IMR-90 (cell line): ENCODE measurements at regions not wholly inside any gene's neighbourhood (a gene's known extent, or its start where the extent isn't known, plus 50 kb on each side); places are given as distances from the start of the nearest gene placed in this dataset.

Experiments used
- ATAC-seq: fragments of 200-7000 bp; cut with Tn5 transposase; 2 replicates; pipeline ENCODE4 v1.9.1; 2020; ENCODE audit warnings: low read depth, mild to moderate bottlenecking, moderate library complexity
- BruUV-seq: library from RNA; stranded (reverse); fragments of 400-500 nt; replicated peaks from 2 replicates; lab custom pipeline; 2021; lab: Mats Ljungman, UMichigan
- CTCF ChIA-PET: fragments of 300-600 bp; formaldehyde crosslinking; extraction: SDS; loops from one replicate; lab custom pipeline; 2021; ENCODE audit warnings: antibody characterized with exemption; lab: Yijun Ruan, JAX
- POLR2A ChIA-PET: fragments of 300-600 bp; sonication (Branson Sonifier 250); formaldehyde crosslinking; loops from one replicate; lab custom pipeline; 2022; ENCODE audit warnings: antibody characterized with exemption; ENCODE audit not compliant: unreplicated experiment; lab: Charles Lee
- DNase-seq: peaks from one replicate; pipeline ENCODE4 v3.0.0; 2013
- H2AFZ ChIP-seq: replicated peaks from 2 replicates; pipeline ENCODE3; 2013; ENCODE audit warnings: low read length, mild to moderate bottlenecking; ENCODE audit not compliant: poor library complexity
- H2AK5ac ChIP-seq: 2 replicates; pipeline ENCODE4 v1.6.1; 2013; ENCODE audit warnings: low read depth, low read length, inconsistent platforms
- H2AK9ac ChIP-seq: replicated peaks from 2 replicates; pipeline ENCODE3; 2013; ENCODE audit warnings: mild to moderate bottlenecking, low read depth, low read length, moderate library complexity; ENCODE audit not compliant: poor library complexity
- H2BK120ac ChIP-seq: 2 replicates; pipeline ENCODE4 v1.6.1; 2013; ENCODE audit warnings: low read depth, low read length, inconsistent platforms
- H2BK15ac ChIP-seq: 3 replicates; pipeline ENCODE4 v1.6.1; 2013; ENCODE audit warnings: low read depth, low read length, inconsistent platforms
- H2BK20ac ChIP-seq: 2 replicates; pipeline ENCODE4 v1.6.1; 2013; ENCODE audit warnings: low read depth, mild to moderate bottlenecking, inconsistent platforms, low read length, moderate library complexity
- H2BK5ac ChIP-seq: 2 replicates; pipeline ENCODE4 v1.6.1; 2013; ENCODE audit warnings: mild to moderate bottlenecking, low read depth, low read length, inconsistent platforms; ENCODE audit not compliant: poor library complexity, severe bottlenecking
- H3K14ac ChIP-seq: replicated peaks from 2 replicates; pipeline ENCODE4 v1.6.1; 2013; ENCODE audit warnings: low read depth, low read length, inconsistent platforms
- H3K18ac ChIP-seq: 2 replicates; pipeline ENCODE4 v1.6.1; 2013; ENCODE audit warnings: low read depth, low read length, control low read depth
- H3K23ac ChIP-seq: 2 replicates; pipeline ENCODE4 v1.6.1; 2013; ENCODE audit warnings: low read depth, low read length, inconsistent platforms
- H3K27ac ChIP-seq: 2 replicates; pipeline ENCODE4 v1.5.1; 2013; ENCODE audit warnings: mild to moderate bottlenecking, control low read depth, low read length; ENCODE audit not compliant: insufficient read depth
- H3K27me3 ChIP-seq: 2 replicates; pipeline ENCODE4 v1.6.1; 2013; ENCODE audit warnings: low read length; ENCODE audit not compliant: control insufficient read depth, insufficient read depth
- H3K36me3 ChIP-seq: 2 replicates; pipeline ENCODE4 v1.6.1; 2013; ENCODE audit warnings: low read length, mixed read lengths; ENCODE audit not compliant: control insufficient read depth, insufficient read depth
- H3K4ac ChIP-seq: 2 replicates; pipeline ENCODE4 v1.6.1; 2013; ENCODE audit warnings: low read depth, low read length, inconsistent platforms
- H3K4me1 ChIP-seq: 2 replicates; pipeline ENCODE4 v1.6.1; 2013; ENCODE audit warnings: low read length, mixed read lengths; ENCODE audit not compliant: control insufficient read depth, insufficient read depth
- H3K4me2 ChIP-seq: 2 replicates; pipeline ENCODE4 v1.6.1; 2013; ENCODE audit warnings: low read depth, mild to moderate bottlenecking, control low read depth, low read length, moderate library complexity
- H3K4me3 ChIP-seq: 2 replicates; pipeline ENCODE4 v1.5.1; 2013; ENCODE audit warnings: low read depth, mild to moderate bottlenecking, control low read depth, low read length, moderate library complexity; ENCODE audit not compliant: insufficient read depth
- H3K56ac ChIP-seq: 2 replicates; pipeline ENCODE4 v1.6.1; 2013; ENCODE audit warnings: low read length, inconsistent platforms; ENCODE audit not compliant: insufficient read depth; ENCODE audit errors: extremely low read depth
- H3K79me1 ChIP-seq, 2 experiments: 2 replicates each; pipeline ENCODE4 v1.6.1; 2013; ENCODE audit warnings: low read length in 2 of 2, inconsistent platforms in 1 of 2, low read depth in 1 of 2
- H3K9ac ChIP-seq: 2 replicates; pipeline ENCODE4 v1.6.1; 2013; ENCODE audit warnings: low read depth, low read length, control low read depth
- H3K9me1 ChIP-seq: 2 replicates; pipeline ENCODE4 v1.6.1; 2013; ENCODE audit warnings: low read length, inconsistent platforms; ENCODE audit not compliant: insufficient read depth
- H3K9me3 ChIP-seq: 2 replicates; pipeline ENCODE4 v1.6.1; 2013; ENCODE audit warnings: low read length; ENCODE audit not compliant: control insufficient read depth, insufficient read depth
- H4K20me1 ChIP-seq: 2 replicates; pipeline ENCODE4 v1.6.1; 2013; ENCODE audit warnings: low read length, inconsistent platforms; ENCODE audit not compliant: insufficient read depth
- H4K5ac ChIP-seq: 2 replicates; pipeline ENCODE4 v1.6.1; 2013; ENCODE audit warnings: mild to moderate bottlenecking, low read depth, low read length, control low read depth
- H4K8ac ChIP-seq, 2 experiments: 2 replicates each; pipeline ENCODE4 v1.6.1; 2013; ENCODE audit warnings: low read depth in 2 of 2, low read length in 2 of 2, control low read depth in 1 of 2, inconsistent platforms in 1 of 2
- H4K91ac ChIP-seq: 2 replicates; pipeline ENCODE4 v1.6.1; 2013; ENCODE audit warnings: low read depth, low read length, inconsistent platforms; ENCODE audit not compliant: insufficient read depth
- BHLHE40 ChIP-seq: fragments of 150-350 bp; IDR thresholded peaks from 2 replicates; pipeline ENCODE4 v1.6.1; 2016; ENCODE audit warnings: mild to moderate bottlenecking, low read depth, low read length
- CEBPB ChIP-seq: IDR thresholded peaks from 2 replicates; pipeline ENCODE4 v1.6.1; 2012; ENCODE audit warnings: low read depth, low read length, improper control_type of control experiment
- CHD1 ChIP-seq: IDR thresholded peaks from 2 replicates; pipeline ENCODE4 v1.6.1; 2012; ENCODE audit warnings: low read depth, low read length, improper control_type of control experiment
- CTCF ChIP-seq: conservative IDR thresholded peaks from 2 replicates; pipeline ENCODE4 v1.5.1; 2012; ENCODE audit warnings: mild to moderate bottlenecking, low read depth, low read length, improper control_type of control experiment
- FOS ChIP-seq: fragments of 150-350 bp; IDR thresholded peaks from 2 replicates; pipeline ENCODE4 v1.6.1; 2016; ENCODE audit warnings: low read depth, low read length
- MAZ ChIP-seq: IDR thresholded peaks from 2 replicates; pipeline ENCODE4 v1.6.1; 2012; ENCODE audit warnings: low read depth, mild to moderate bottlenecking, low read length, improper control_type of control experiment, moderate library complexity, borderline replicate concordance
- NFE2L2 ChIP-seq: fragments of 150-350 bp; IDR thresholded peaks from 2 replicates; pipeline ENCODE4 v1.6.1; 2016; ENCODE audit warnings: low read depth, mild to moderate bottlenecking, low read length
- RAD21 ChIP-seq: IDR thresholded peaks from 2 replicates; pipeline ENCODE4 v1.6.1; 2012; ENCODE audit warnings: low read length, improper control_type of control experiment
- RCOR1 ChIP-seq: IDR thresholded peaks from 2 replicates; pipeline ENCODE4 v1.6.1; 2012; ENCODE audit warnings: mild to moderate bottlenecking, low read length, improper control_type of control experiment; ENCODE audit not compliant: insufficient replicate concordance
- RFX5 ChIP-seq: IDR thresholded peaks from 2 replicates; pipeline ENCODE4 v1.8.0; 2012; ENCODE audit warnings: low read depth, mild to moderate bottlenecking, low read length, moderate library complexity
- SMC3 ChIP-seq: fragments of 150-350 bp; IDR thresholded peaks from 2 replicates; pipeline ENCODE4 v1.6.1; 2016; ENCODE audit warnings: low read depth, mild to moderate bottlenecking, antibody characterized with exemption, low read length, moderate library complexity
- USF2 ChIP-seq: fragments of 150-350 bp; IDR thresholded peaks from 2 replicates; pipeline ENCODE4 v1.6.1; 2017; ENCODE audit warnings: mild to moderate bottlenecking, antibody characterized with exemption, low read length, low read depth
- WGBS, 2 experiments: methylation state at CpG; one replicate each; pipeline versions ENCODE4 v1.1.5 to v1.1.7; 2013; ENCODE audit warnings: missing lambda C conversion rate in 2 of 2; ENCODE audit not compliant: insufficient read length in 1 of 2; ENCODE audit errors: extremely low coverage in 2 of 2; 5-methylcytosine and 5-hydroxymethylcytosine counted together
- dilution Hi-C: fragments of 300-500 bp; cut with HindIII; formaldehyde crosslinking; loops from one replicate; pipeline ENCODE4 v1.14.3; 2018; ENCODE audit warnings: low sequenced_read_pairs; ENCODE audit not compliant: unreplicated experiment
- in situ Hi-C: fragments of 300-500 bp; cut with MboI; formaldehyde crosslinking; loops from 3 replicates; pipeline ENCODE4 v1.14.3; 2019; ENCODE audit warnings: low sequenced_read_pairs, inconsistent platforms, mixed read lengths
- intact Hi-C: fragments of 100-400 bp; cut with micrococcal nuclease; formaldehyde crosslinking; loops from 2 replicates; pipeline ENCODE4 v1.10.0; 2022
- TF ChIP-seq, protein P1 (sequence below): fragments of 150-350 bp; IDR thresholded peaks from 2 replicates; pipeline ENCODE4 v1.6.1; 2016; ENCODE audit warnings: low read depth, mild to moderate bottlenecking, low read length, moderate library complexity, borderline replicate concordance

- ChIA-PET CTCF (no interaction called here), POLR2A (no interaction called here)
- ATAC-seq (no peak), DNase-seq (no peak)
- dilution Hi-C loops, result no loop called here
- no peak for TF ChIP-seq SMC3
- TF ChIP-seq FOS, result no peak
- no peak for TF ChIP-seq RCOR1
- no peak for TF ChIP-seq NFE2L2
- TF ChIP-seq BHLHE40, result no peak
- TF ChIP-seq, protein P1, sequence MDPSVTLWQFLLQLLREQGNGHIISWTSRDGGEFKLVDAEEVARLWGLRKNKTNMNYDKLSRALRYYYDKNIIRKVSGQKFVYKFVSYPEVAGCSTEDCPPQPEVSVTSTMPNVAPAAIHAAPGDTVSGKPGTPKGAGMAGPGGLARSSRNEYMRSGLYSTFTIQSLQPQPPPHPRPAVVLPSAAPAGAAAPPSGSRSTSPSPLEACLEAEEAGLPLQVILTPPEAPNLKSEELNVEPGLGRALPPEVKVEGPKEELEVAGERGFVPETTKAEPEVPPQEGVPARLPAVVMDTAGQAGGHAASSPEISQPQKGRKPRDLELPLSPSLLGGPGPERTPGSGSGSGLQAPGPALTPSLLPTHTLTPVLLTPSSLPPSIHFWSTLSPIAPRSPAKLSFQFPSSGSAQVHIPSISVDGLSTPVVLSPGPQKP, result no peak
- TF ChIP-seq MAZ, result no peak
- no peak for TF ChIP-seq CTCF
- no peak for TF ChIP-seq CEBPB
- TF ChIP-seq CHD1, result no peak
- no peak for TF ChIP-seq USF2
- TF ChIP-seq RFX5, result no peak
- TF ChIP-seq RAD21, result no peak
- WGBS, 2 experiments, result no CpG with 5 or more reads among the region's 3 CpGs
- Histone ChIP-seq H3K27ac (no peak overlapping the region), H2BK5ac (no peak overlapping the region), H3K79me1 (no peaks in the 10 kb centered on the region), H4K91ac (no peak overlapping the region), H3K4me2 (no peak overlapping the region), H4K5ac (no peak overlapping the region), H3K4ac (no peak overlapping the region), H4K20me1 (no peaks in the 10 kb centered on the region), H3K9me1 (no peaks in the 10 kb centered on the region), H3K23ac (no peak overlapping the region), H3K36me3 (no peaks in the 10 kb centered on the region), H3K4me3 (no peak overlapping the region), H3K56ac (no peak overlapping the region), H3K9ac (no peak overlapping the region), H3K27me3 (no peaks in the 10 kb centered on the region), H2AK5ac (no peak overlapping the region), H2AFZ (no peak overlapping the region), H3K18ac (no peak overlapping the region), H4K8ac (no peak overlapping the region), H2BK15ac (no peak overlapping the region), H2BK20ac (no peak overlapping the region), H3K14ac (no peak overlapping the region), H2AK9ac (no peak overlapping the region), H3K4me1 (no peaks in the 10 kb centered on the region), H2BK120ac (no peak overlapping the region), H3K9me3 (no peaks in the 10 kb centered on the region)
- intact Hi-C loops, result no loop called here
- BruUV-seq, result no TSS peak
- in situ Hi-C loops, result no loop called here
Observed at GRCh38 chr13:59332966-59333365, 830.8 kb downstream of the DIAPH3 start.
